Kidney (tissue), 13 donors: ENCODE measurements at regions not wholly inside any gene's neighbourhood (a gene's known extent, or its start where the extent isn't known, plus 50 kb on each side); places are given as distances from the start of the nearest gene placed in this dataset.

Source experiments
- DNase-seq, 5 donors: peaks; one replicate each; pipeline ENCODE4 v3.0.0-alpha.2; 2013 to 2020
- FAIRE-seq: peaks from 2 replicates; lab custom pipeline; 2012; peaks lifted over from hg19 to GRCh38; lab: Jason Lieb, UNC
- H3K27ac ChIP-seq, 2 donors: one replicate each; pipeline ENCODE4 v1.7.0; 2013; ENCODE audit warnings: low read depth in 2 of 2, low read length in 2 of 2, inconsistent platforms in 1 of 2
- H3K27me3 ChIP-seq: one replicate; pipeline ENCODE4 v1.7.1; 2013; ENCODE audit warnings: low read length, inconsistent platforms; ENCODE audit not compliant: control insufficient read depth, insufficient read depth
- H3K36me3 ChIP-seq, 3 donors: one replicate each; pipeline versions ENCODE4 v1.7.0 to v1.7.1; 2013; ENCODE audit warnings: low read length in 3 of 3, control low read depth in 1 of 3, inconsistent platforms in 1 of 3; ENCODE audit not compliant: insufficient read depth in 3 of 3, control insufficient read depth in 2 of 3
- H3K4me1 ChIP-seq, 3 donors: one replicate each; pipeline versions ENCODE4 v1.7.0 to v1.7.1; 2013; ENCODE audit warnings: low read length in 3 of 3, inconsistent platforms in 1 of 3, low read depth in 1 of 3; ENCODE audit not compliant: control insufficient read depth in 2 of 3, insufficient read depth in 2 of 3
- H3K4me3 ChIP-seq, 3 donors: one replicate each; pipeline versions ENCODE4 v1.7.0 to v1.8.1; 2013; ENCODE audit warnings: low read length in 3 of 3, control low read depth in 1 of 3, inconsistent platforms in 1 of 3
- H3K9ac ChIP-seq, 3 donors: one replicate each; pipeline versions ENCODE4 v1.7.0 to v1.7.1; 2013; ENCODE audit warnings: low read length in 3 of 3, control low read depth in 1 of 3, inconsistent platforms in 1 of 3
- H3K9me3 ChIP-seq, 3 donors: one replicate each; pipeline versions ENCODE4 v1.7.0 to v1.7.1; 2013; ENCODE audit warnings: low read length in 3 of 3, control low read depth in 1 of 3, inconsistent platforms in 1 of 3; ENCODE audit not compliant: control insufficient read depth in 2 of 3, insufficient read depth in 1 of 3
- CTCF ChIP-seq: IDR thresholded peaks from 3 replicates; pipeline ENCODE4 v1.5.1; 2012; ENCODE audit warnings: mild to moderate bottlenecking, moderate library complexity, borderline replicate concordance; ENCODE audit not compliant: insufficient read depth; ENCODE audit errors: extremely low read depth
- intact Hi-C: fragments of 100-400 bp; cut with DNase I; formaldehyde crosslinking; loops from one replicate; pipeline ENCODE4 v1.11.1; 2022
- donor health status: control.
- donor health status: control.
- donor health status: control.
- donor health status: control.
- donor health status: control.
- donor health status: DM: yes; HTN: yes; CAD: no.
- donor health status: Normal renal cell carcinoma (clear cell type).

GRCh38 chr2:60352491-60353405 is 200.7 kb downstream of the BCL11A start:
- Histone ChIP-seq H3K36me3 (no peaks in the 10 kb centered on the region), H3K4me1 (no peaks in the 10 kb centered on the region), H3K27ac (no peak overlapping the region), H3K4me3 (no peak overlapping the region), H3K9me3 (no peaks in the 10 kb centered on the region), H3K9ac (no peak overlapping the region), H3K27me3 (no peaks in the 10 kb centered on the region)
- intact Hi-C loops: no loop called here
- TF ChIP-seq CTCF: no peak
- DNase-seq (peak in 2 of 5 donors; percentile 11 to 23), FAIRE-seq (no peak)

- H3K27me3 ChIP-seq: no peaks in the 10 kb centered on the region
- DNase-seq: peak in 1 of 5 donors; percentile 7
- H3K9ac ChIP-seq: no peak overlapping the region
- no peaks in the 10 kb centered on the region for H3K9me3 ChIP-seq
- no peak overlapping the region for H3K27ac ChIP-seq
- intact Hi-C loops: no loop called here
- TF ChIP-seq CTCF: no peak
- no peak for FAIRE-seq
- H3K4me1 ChIP-seq: no peaks in the 10 kb centered on the region
- no peaks in the 10 kb centered on the region for H3K36me3 ChIP-seq
- no peak overlapping the region for H3K4me3 ChIP-seq
Observed at GRCh38 chr2:60351802-60352201, 201.7 kb downstream of the BCL11A start.

- Histone ChIP-seq H3K36me3 (no peaks in the 10 kb centered on the region), H3K4me1 (no peaks in the 10 kb centered on the region), H3K9ac (no peak overlapping the region), H3K27ac (no peak overlapping the region), H3K27me3 (no peaks in the 10 kb centered on the region), H3K4me3 (no peak overlapping the region), H3K9me3 (no peaks in the 10 kb centered on the region)
- intact Hi-C loops: no loop called here
- no peak for FAIRE-seq
- no peak for TF ChIP-seq CTCF
- no peak for DNase-seq
Observed at GRCh38 chr2:60351321-60351720, 202.1 kb downstream of the BCL11A start.
